ENCODE measurements at regions not wholly inside any gene's neighbourhood (a gene's known extent, or its start where the extent isn't known, plus 50 kb on each side); places are given as distances from the start of the nearest gene placed in this dataset.

GRCh38 chr21:41641821-41642701, 124.8 kb downstream of the RIPK4 start:
- H3K27me3 Mint-ChIP-seq: peaks cover 5% of the 10 kb centered on the region
- TF ChIP-seq CTCF (conservative IDR thresholded peaks at IDR 0.05): no peak
- DNase-seq (ENCODE audit: extremely low spot score, unreplicated experiment): no peak
- no peaks in the 10 kb centered on the region for H3K9me3 Mint-ChIP-seq
- H3K27ac Mint-ChIP-seq: no peak overlapping the region
- H3K36me3 Mint-ChIP-seq: no peaks in the 10 kb centered on the region
- peak overlapping the region; percentile 42 for H3K4me3 Mint-ChIP-seq
- H3K4me1 Mint-ChIP-seq (ENCODE audit: unreplicated experiment): peaks cover 36% of the 10 kb centered on the region

GRCh38 chr21:41641510-41641815, 125.4 kb downstream of the RIPK4 start:
- DNase-seq (ENCODE audit: extremely low spot score, unreplicated experiment): no peak
- Mint-ChIP-seq H3K27me3 (peaks cover 5% of the 10 kb centered on the region), H3K9me3 (no peaks in the 10 kb centered on the region), H3K4me3 (peak overlapping the region; percentile 36), H3K36me3 (no peaks in the 10 kb centered on the region), H3K4me1 (ENCODE audit: unreplicated experiment) (peaks cover 36% of the 10 kb centered on the region), H3K27ac (no peak overlapping the region)
- TF ChIP-seq CTCF (conservative IDR thresholded peaks at IDR 0.05): no peak

- H3K27ac Mint-ChIP-seq: peak overlapping the region; percentile 9
- no peak for TF ChIP-seq CTCF (conservative IDR thresholded peaks at IDR 0.05)
- H3K36me3 Mint-ChIP-seq: no peaks in the 10 kb centered on the region
- no peak for DNase-seq (ENCODE audit: extremely low spot score, unreplicated experiment)
- no peak overlapping the region for H3K4me3 Mint-ChIP-seq
- H3K9me3 Mint-ChIP-seq: peaks cover under 1% of the 10 kb centered on the region
- peaks cover 5% of the 10 kb centered on the region for H3K27me3 Mint-ChIP-seq
- peaks cover 36% of the 10 kb centered on the region for H3K4me1 Mint-ChIP-seq (ENCODE audit: unreplicated experiment)
These were observed 125.9 kb downstream of the RIPK4 start for GRCh38 chr21:41640748-41641509.

GRCh38 chr21:41639766-41640165, 127.1 kb downstream of the RIPK4 start:
- Mint-ChIP-seq H3K4me3 (no peak overlapping the region), H3K36me3 (no peaks in the 10 kb centered on the region), H3K4me1 (ENCODE audit: unreplicated experiment) (peaks cover 36% of the 10 kb centered on the region), H3K9me3 (peaks cover 6% of the 10 kb centered on the region), H3K27me3 (peaks cover 5% of the 10 kb centered on the region), H3K27ac (no peak overlapping the region)
- no peak for DNase-seq (ENCODE audit: extremely low spot score, unreplicated experiment)
- no peak for TF ChIP-seq CTCF (conservative IDR thresholded peaks at IDR 0.05)

GRCh38 chr21:41639336-41639735, 127.5 kb downstream of the RIPK4 start:
- H3K36me3 Mint-ChIP-seq: no peaks in the 10 kb centered on the region
- DNase-seq (ENCODE audit: extremely low spot score, unreplicated experiment): no peak
- peaks cover 39% of the 10 kb centered on the region for H3K4me1 Mint-ChIP-seq (ENCODE audit: unreplicated experiment)
- H3K9me3 Mint-ChIP-seq: peaks cover 6% of the 10 kb centered on the region
- TF ChIP-seq CTCF (conservative IDR thresholded peaks at IDR 0.05): no peak
- no peak overlapping the region for H3K27ac Mint-ChIP-seq
- peaks cover 5% of the 10 kb centered on the region for H3K27me3 Mint-ChIP-seq
- no peak overlapping the region for H3K4me3 Mint-ChIP-seq
